T-cell (primary cell): ENCODE measurements at regions not wholly inside any gene's neighbourhood (a gene's known extent, or its start where the extent isn't known, plus 50 kb on each side); places are given as distances from the start of the nearest gene placed in this dataset.
"Not testable (repeated sequence)": the region's sequence is repeated elsewhere in the genome, so short reads cannot be mapped to it uniquely, and the experiment has no call there.

Experiments used
- ATAC-seq, 4 experiments: fragments of 200-7000 bp in 3 of 4; fragments of 150-1000 bp in 1 of 4; cut with Tn5 transposase; replicated peaks in 1 of 4; 1 replicate in 3 of 4; 2 replicates in 1 of 4; pipeline ENCODE4 v1.10.0; 2021; ENCODE audit warnings: moderate library complexity in 3 of 4, mild to moderate bottlenecking in 2 of 4, moderate number of reproducible peaks in 1 of 4
- CTCF ChIA-PET, 2 donors: fragments of 300-600 bp; sonication (Branson Sonifier 250); formaldehyde crosslinking; loops; one replicate each; lab custom pipeline; 2022; ENCODE audit warnings: antibody characterized with exemption in 2 of 2; lab: Charles Lee
- POLR2A ChIA-PET, 2 donors: fragments of 300-600 bp; sonication (Branson Sonifier 250); formaldehyde crosslinking; loops; one replicate each; lab custom pipeline; 2022; ENCODE audit warnings: antibody characterized with exemption in 2 of 2; lab: Charles Lee
- DNase-seq, 35 experiments: peaks; one replicate each; pipeline versions ENCODE4 v3.0.0 to v3.0.0-alpha.2; 2013 to 2023
- H3K27ac ChIP-seq: one replicate; pipeline ENCODE4 v1.5.1; 2013; ENCODE audit warnings: low read length
- H3K27me3 ChIP-seq, 2 experiments: replicated peaks in 1 of 2; 1 replicate in 1 of 2; 2 replicates in 1 of 2; pipeline versions ENCODE4 v1.6.1 to v1.7.0; 2013; ENCODE audit warnings: low read length in 1 of 2, mixed read lengths in 1 of 2; ENCODE audit not compliant: control insufficient read depth in 2 of 2, insufficient read depth in 2 of 2; ENCODE audit errors: extremely low read depth in 1 of 2
- H3K36me3 ChIP-seq, 2 donors: 1 replicate in 1 of 2; 2 replicates in 1 of 2; pipeline versions ENCODE4 v1.6.1 to v1.7.0; 2013; ENCODE audit warnings: low read length in 1 of 2; ENCODE audit not compliant: control insufficient read depth in 2 of 2, insufficient read depth in 1 of 2; ENCODE audit errors: extremely low read depth in 1 of 2
- H3K4me1 ChIP-seq, 2 experiments: 1 replicate in 1 of 2; 2 replicates in 1 of 2; pipeline versions ENCODE4 v1.6.1 to v1.7.0; 2013; ENCODE audit warnings: low read length in 2 of 2, mixed read lengths in 1 of 2; ENCODE audit not compliant: insufficient read depth in 2 of 2, control insufficient read depth in 1 of 2; ENCODE audit errors: extremely low read depth in 1 of 2
- H3K4me3 ChIP-seq, 2 donors: 1 replicate in 1 of 2; 2 replicates in 1 of 2; pipeline versions ENCODE4 v1.5.1 to v1.7.0; 2013; ENCODE audit warnings: mild to moderate bottlenecking in 2 of 2, low read length in 1 of 2, moderate library complexity in 1 of 2; ENCODE audit not compliant: control insufficient read depth in 1 of 2; ENCODE audit errors: extremely low read depth in 1 of 2
- H3K9me3 ChIP-seq: 2 replicates; pipeline ENCODE4 v1.7.0; 2013
- H3K27ac Mint-ChIP-seq, 2 donors: one replicate each; pipeline ENCODE4 v1.8.0; 2020 to 2021; ENCODE audit warnings: mild to moderate bottlenecking in 2 of 2, mixed read lengths in 2 of 2
- H3K27me3 Mint-ChIP-seq, 2 donors: one replicate each; pipeline ENCODE4 v1.8.0; 2021 to 2022; ENCODE audit warnings: mixed read lengths in 2 of 2
- H3K36me3 Mint-ChIP-seq: one replicate; pipeline ENCODE4 v1.8.0; 2021; ENCODE audit warnings: mixed read lengths
- H3K4me1 Mint-ChIP-seq, 3 donors: one replicate each; pipeline ENCODE4 v1.8.0; 2020 to 2022; ENCODE audit warnings: mixed read lengths in 3 of 3, mild to moderate bottlenecking in 1 of 3
- H3K4me3 Mint-ChIP-seq, 3 donors: one replicate each; pipeline ENCODE4 v1.8.0; 2020 to 2022; ENCODE audit warnings: mild to moderate bottlenecking in 3 of 3, mixed read lengths in 3 of 3, moderate library complexity in 3 of 3
- H3K9me3 Mint-ChIP-seq, 3 donors: one replicate each; pipeline ENCODE4 v1.8.0; 2020 to 2022; ENCODE audit warnings: mixed read lengths in 3 of 3
- WGBS: methylation state at CpG from one replicate; pipeline ENCODE4 v1.1.5; 2013; ENCODE audit warnings: missing lambda C conversion rate; ENCODE audit not compliant: insufficient coverage; 5-methylcytosine and 5-hydroxymethylcytosine counted together

DNA sequence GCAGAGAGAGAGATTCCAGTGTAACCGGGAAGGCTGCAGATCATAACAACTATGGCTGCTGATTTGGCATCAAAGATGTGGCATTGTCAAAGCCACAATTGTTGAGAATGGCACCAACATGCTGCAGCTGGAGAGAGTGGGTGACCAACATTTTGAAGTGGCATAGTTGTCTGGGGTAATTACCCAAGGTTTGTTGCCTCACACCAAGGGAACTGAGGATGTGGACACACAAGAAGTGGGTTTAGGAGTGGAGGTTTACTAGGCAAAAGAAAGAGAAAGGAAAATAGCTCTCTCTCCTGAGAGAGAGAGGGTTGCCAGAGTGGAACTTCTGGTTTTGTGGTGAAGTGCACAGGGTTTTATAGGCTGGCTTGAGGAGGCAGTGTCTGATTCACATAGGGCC lies 126.6 kb downstream of the FAM72C start:
- CTCF ChIA-PET, H3K4me1 Mint-ChIP-seq, H3K4me3 ChIP-seq, H3K36me3 Mint-ChIP-seq, H3K4me1 ChIP-seq, DNase-seq, H3K27me3 ChIP-seq, POLR2A ChIA-PET, H3K9me3 Mint-ChIP-seq, H3K27ac Mint-ChIP-seq, H3K27ac ChIP-seq, H3K36me3 ChIP-seq, ATAC-seq, H3K4me3 Mint-ChIP-seq, H3K27me3 Mint-ChIP-seq, H3K9me3 ChIP-seq: not testable (repeated sequence)
- no CpG with 5 or more reads among the region's 1 CpG for WGBS

DNA sequence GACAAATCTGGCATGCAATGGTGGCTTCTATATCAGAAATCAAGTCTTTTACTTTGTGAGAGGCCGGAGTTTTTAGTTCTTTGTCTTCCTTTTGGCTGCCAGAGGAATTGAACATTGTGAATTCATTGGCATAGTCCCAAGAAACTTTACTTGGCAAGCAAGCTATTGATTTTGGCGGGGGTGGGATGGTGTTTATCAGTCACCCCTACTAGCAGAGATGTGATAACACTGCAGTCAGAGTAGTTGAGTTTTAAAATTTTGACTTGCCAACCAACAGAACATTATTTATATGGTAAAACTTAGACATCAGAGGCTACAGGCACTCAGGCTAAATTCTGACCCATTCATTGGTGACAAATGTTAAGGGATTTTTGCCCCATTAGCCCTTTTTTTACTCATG lies 129.7 kb downstream of the FAM72C start:
- H3K36me3 Mint-ChIP-seq, H3K27ac ChIP-seq, DNase-seq, CTCF ChIA-PET, H3K4me3 ChIP-seq, H3K4me1 Mint-ChIP-seq, POLR2A ChIA-PET, H3K9me3 Mint-ChIP-seq, H3K27me3 ChIP-seq, H3K9me3 ChIP-seq, H3K4me3 Mint-ChIP-seq, H3K36me3 ChIP-seq, ATAC-seq, H3K4me1 ChIP-seq, H3K27ac Mint-ChIP-seq: not testable (repeated sequence)
- H3K27me3 Mint-ChIP-seq, result peaks cover 0 to 23% of the 10 kb centered on the region in 2 donors
- WGBS, result no CpG with 5 or more reads among the region's 2 CpGs

DNA sequence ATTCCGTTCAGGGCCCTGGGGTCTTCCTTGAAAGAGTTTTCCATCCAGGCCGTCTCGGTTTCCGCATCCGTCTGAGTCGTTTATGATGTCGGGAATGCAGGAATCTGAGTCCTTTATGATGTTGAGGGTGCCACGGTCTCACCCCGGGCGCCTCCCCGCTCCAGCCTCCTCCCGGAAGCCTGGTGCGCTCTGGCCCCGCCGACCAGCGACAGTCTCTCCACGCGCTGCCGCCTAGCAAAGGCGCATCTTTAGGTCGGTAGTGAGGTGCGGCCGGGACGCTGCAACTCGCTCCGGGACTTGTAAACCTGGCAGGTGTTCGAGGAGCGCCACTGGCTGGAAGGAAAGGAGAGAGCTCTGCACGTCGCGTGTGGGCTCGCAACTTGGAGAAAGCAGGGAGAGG lies 132.6 kb downstream of the FAM72C start:
- no CpG with 5 or more reads among the region's 32 CpGs for WGBS
- CTCF ChIA-PET, POLR2A ChIA-PET: not testable (repeated sequence)

DNA sequence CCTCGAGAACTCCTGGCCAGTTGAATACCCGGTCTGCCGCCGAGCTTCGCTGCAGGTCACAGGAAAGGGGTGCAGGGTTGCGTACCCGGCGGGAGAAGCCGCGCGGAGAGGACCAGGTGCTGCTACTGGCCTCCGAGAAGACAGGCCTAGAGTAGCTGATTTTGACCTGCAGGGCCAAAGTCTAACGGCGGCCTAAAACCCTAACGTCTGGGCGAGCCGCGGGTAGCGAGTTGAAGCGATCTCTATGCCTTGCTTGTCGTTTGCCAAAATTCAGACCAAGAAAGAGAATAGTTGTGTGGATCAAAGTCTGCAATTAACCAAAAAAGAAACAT lies 133.2 kb downstream of the FAM72C start:
- H3K4me3 ChIP-seq, H3K36me3 ChIP-seq, H3K36me3 Mint-ChIP-seq, H3K27ac Mint-ChIP-seq, DNase-seq, H3K4me1 ChIP-seq, H3K27me3 ChIP-seq, CTCF ChIA-PET, H3K4me3 Mint-ChIP-seq, H3K9me3 Mint-ChIP-seq, H3K27ac ChIP-seq, H3K9me3 ChIP-seq, POLR2A ChIA-PET, H3K4me1 Mint-ChIP-seq, ATAC-seq: not testable (repeated sequence)
- WGBS, result no CpG with 5 or more reads among the region's 21 CpGs
- H3K27me3 Mint-ChIP-seq, result peaks cover 0 to 19% of the 10 kb centered on the region in 2 donors

More for the DNA sequence above, 132.6 kb downstream of the FAM72C start:
- H3K4me1 Mint-ChIP-seq, H3K9me3 ChIP-seq, H3K9me3 Mint-ChIP-seq, H3K27ac Mint-ChIP-seq, H3K4me3 ChIP-seq, H3K27me3 ChIP-seq, H3K4me3 Mint-ChIP-seq, H3K36me3 ChIP-seq, H3K36me3 Mint-ChIP-seq, H3K27ac ChIP-seq, H3K4me1 ChIP-seq, DNase-seq: not testable (repeated sequence)
- peaks cover 0 to 19% of the 10 kb centered on the region in 2 donors for H3K27me3 Mint-ChIP-seq
- ATAC-seq, result peak in 3 of 4 experiments; percentile 58 to 77 (median 74)

DNA sequence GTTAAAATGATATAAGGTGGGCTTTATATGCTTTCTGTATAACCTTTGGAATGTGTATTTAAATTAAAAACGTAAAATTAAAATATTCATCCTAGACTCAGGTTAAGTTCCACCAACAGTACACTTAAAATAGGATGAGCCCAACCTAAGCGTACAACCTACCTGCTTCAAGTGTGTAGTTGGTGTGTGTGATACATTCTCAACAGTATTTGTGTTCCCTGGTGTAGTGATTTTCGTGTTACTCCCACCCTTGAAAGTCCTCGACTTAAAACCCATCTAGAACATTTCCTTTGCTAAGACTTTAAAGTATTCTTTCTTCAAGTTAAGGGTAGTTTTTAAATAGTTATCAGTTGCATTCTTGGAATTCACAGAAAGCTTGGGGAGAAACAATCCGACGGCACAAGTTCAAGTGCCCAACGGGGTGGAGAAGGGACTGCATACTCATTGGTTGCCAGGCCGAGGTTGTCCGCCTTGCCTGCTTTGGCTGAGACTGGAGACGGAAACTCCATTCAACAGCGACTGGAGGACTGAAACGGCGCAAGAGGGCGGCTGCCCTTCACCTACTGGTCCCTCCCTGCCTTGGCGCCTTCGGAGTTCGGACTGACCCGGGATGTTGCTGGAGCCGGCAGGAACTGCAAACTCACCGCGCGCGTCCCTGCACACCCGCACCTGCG lies 133.7 kb downstream of the FAM72C start:
- H3K4me3 Mint-ChIP-seq, H3K4me3 ChIP-seq, H3K9me3 ChIP-seq, H3K36me3 ChIP-seq, H3K4me1 ChIP-seq, ATAC-seq, H3K27ac Mint-ChIP-seq, H3K4me1 Mint-ChIP-seq, CTCF ChIA-PET, H3K36me3 Mint-ChIP-seq, H3K27me3 ChIP-seq, POLR2A ChIA-PET, H3K27ac ChIP-seq, H3K9me3 Mint-ChIP-seq, DNase-seq: not testable (repeated sequence)
- H3K27me3 Mint-ChIP-seq, result peaks cover 0 to 19% of the 10 kb centered on the region in 2 donors
- WGBS, result 20% methylated on average over 3 of the region's 25 CpGs

DNA sequence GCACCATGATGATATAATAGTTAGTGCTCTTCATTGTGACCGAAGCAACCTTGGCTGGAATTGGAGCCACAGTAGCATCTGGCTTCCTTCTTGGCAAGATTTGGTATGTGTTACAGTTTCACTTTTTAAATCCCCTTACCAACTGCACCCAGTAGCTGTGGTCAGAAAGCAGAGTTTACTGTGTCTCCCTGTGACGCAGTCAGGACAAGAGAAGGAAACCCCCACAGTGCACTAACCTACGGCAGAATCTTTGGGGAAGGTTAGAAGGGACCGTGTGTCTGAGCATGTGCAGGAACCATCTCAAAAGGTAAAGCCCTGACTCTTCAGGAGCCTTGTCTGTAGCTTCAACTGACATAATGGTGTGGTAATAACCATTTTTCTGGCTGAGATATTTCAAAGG lies 138.4 kb downstream of the FAM72C start:
- H3K27me3 Mint-ChIP-seq, H3K4me1 ChIP-seq, POLR2A ChIA-PET, H3K36me3 ChIP-seq, H3K4me3 ChIP-seq, DNase-seq, H3K4me1 Mint-ChIP-seq, H3K27me3 ChIP-seq, H3K27ac ChIP-seq, CTCF ChIA-PET, H3K9me3 ChIP-seq, H3K36me3 Mint-ChIP-seq, H3K4me3 Mint-ChIP-seq, H3K27ac Mint-ChIP-seq, H3K9me3 Mint-ChIP-seq: not testable (repeated sequence)
- peak in 1 of 4 experiments; percentile 66 for ATAC-seq
- WGBS, result no CpG with 5 or more reads among the region's 4 CpGs

DNA sequence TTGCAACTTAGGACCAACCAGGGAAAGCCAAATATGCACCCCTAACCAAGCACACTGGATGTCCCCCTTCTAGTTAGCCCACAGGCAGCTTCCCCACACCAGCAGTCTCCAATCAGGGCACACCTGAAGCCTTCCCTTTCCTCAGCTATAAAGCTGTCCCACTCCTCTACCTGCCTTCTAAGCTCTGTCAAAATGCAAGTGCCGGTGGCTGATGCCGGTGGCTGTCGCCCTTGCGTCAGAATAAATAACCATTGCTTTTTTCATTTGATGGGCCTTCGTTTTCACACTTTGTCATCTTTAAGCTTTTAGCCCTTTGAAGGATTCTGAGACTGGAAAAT lies 139.4 kb downstream of the FAM72C start:
- H3K27ac Mint-ChIP-seq, H3K4me3 Mint-ChIP-seq, POLR2A ChIA-PET, H3K27me3 Mint-ChIP-seq, CTCF ChIA-PET, H3K4me3 ChIP-seq, H3K27me3 ChIP-seq, ATAC-seq, H3K4me1 Mint-ChIP-seq, DNase-seq, H3K9me3 ChIP-seq, H3K4me1 ChIP-seq, H3K9me3 Mint-ChIP-seq, H3K36me3 ChIP-seq, H3K27ac ChIP-seq, H3K36me3 Mint-ChIP-seq: not testable (repeated sequence)
- no CpG with 5 or more reads among the region's 5 CpGs for WGBS
